Mesendoderm (in vitro differentiated cells): ENCODE measurements at regions not wholly inside any gene's neighbourhood (a gene's known extent, or its start where the extent isn't known, plus 50 kb on each side); places are given as distances from the start of the nearest gene placed in this dataset.

Experiments used
- DNase-seq: peaks from one replicate; pipeline ENCODE4 v3.0.0; 2013
- H2AK5ac ChIP-seq: 2 replicates; pipeline ENCODE4 v1.6.1; 2013; ENCODE audit warnings: low read length, inconsistent platforms
- H2BK120ac ChIP-seq: 2 replicates; pipeline ENCODE4 v1.6.1; 2013; ENCODE audit warnings: low read depth, mild to moderate bottlenecking, low read length, moderate library complexity, mixed read lengths
- H2BK15ac ChIP-seq: replicated peaks from 2 replicates; pipeline ENCODE4 v1.6.1; 2013; ENCODE audit warnings: low read depth, mild to moderate bottlenecking, moderate library complexity
- H2BK5ac ChIP-seq: 2 replicates; pipeline ENCODE4 v1.6.1; 2013; ENCODE audit warnings: low read length, inconsistent platforms
- H3K18ac ChIP-seq: 2 replicates; pipeline ENCODE4 v1.6.1; 2013; ENCODE audit warnings: mild to moderate bottlenecking, low read length, mixed read lengths
- H3K23ac ChIP-seq: one replicate; pipeline ENCODE4 v1.6.1; 2013; ENCODE audit warnings: low read length
- H3K27ac ChIP-seq: 2 replicates; pipeline ENCODE4 v1.5.1; 2013; ENCODE audit warnings: low read depth, mild to moderate bottlenecking, inconsistent platforms, low read length, moderate library complexity
- H3K27me3 ChIP-seq: 2 replicates; pipeline ENCODE4 v1.6.1; 2013; ENCODE audit warnings: low read length, control low read depth, mild to moderate bottlenecking, inconsistent platforms; ENCODE audit not compliant: insufficient read depth, poor library complexity
- H3K36me3 ChIP-seq: 2 replicates; pipeline ENCODE4 v1.6.1; 2013; ENCODE audit warnings: low read length, inconsistent platforms; ENCODE audit not compliant: control insufficient read depth, insufficient read depth
- H3K4ac ChIP-seq: one replicate; pipeline ENCODE4 v1.6.1; 2013; ENCODE audit warnings: low read depth, mild to moderate bottlenecking, low read length, moderate library complexity
- H3K4me1 ChIP-seq: 2 replicates; pipeline ENCODE4 v1.6.1; 2013; ENCODE audit warnings: low read depth, low read length, inconsistent platforms; ENCODE audit not compliant: control insufficient read depth
- H3K4me2 ChIP-seq: 2 replicates; pipeline ENCODE4 v1.6.1; 2013; ENCODE audit warnings: low read length
- H3K4me3 ChIP-seq: 2 replicates; pipeline ENCODE4 v1.5.1; 2013; ENCODE audit warnings: mild to moderate bottlenecking, low read length
- H3K56ac ChIP-seq: one replicate; pipeline ENCODE4 v1.6.1; 2013; ENCODE audit warnings: low read length
- H3K79me1 ChIP-seq: 2 replicates; pipeline ENCODE4 v1.6.1; 2013; ENCODE audit warnings: low read length, inconsistent platforms
- H3K79me2 ChIP-seq: 2 replicates; pipeline ENCODE4 v1.6.1; 2013; ENCODE audit warnings: mild to moderate bottlenecking, low read length; ENCODE audit not compliant: control insufficient read depth, insufficient read depth
- H3K9ac ChIP-seq: 2 replicates; pipeline ENCODE4 v1.6.1; 2013; ENCODE audit warnings: low read length, inconsistent platforms
- H4K5ac ChIP-seq: one replicate; pipeline ENCODE4 v1.6.1; 2013; ENCODE audit warnings: low read length
- H4K8ac ChIP-seq: one replicate; pipeline ENCODE4 v1.6.1; 2013; ENCODE audit warnings: low read depth, mild to moderate bottlenecking, control low read depth, low read length, moderate library complexity
- WGBS: extraction: QIAGEN DNeasy Blood & Tissue Kit; methylation state at CpG from one replicate; pipeline ENCODE4 v1.1.7; 2013; ENCODE audit warnings: low lambda C conversion rate, missing lambda C conversion rate; ENCODE audit not compliant: insufficient coverage; ENCODE audit errors: extremely low coverage; 5-methylcytosine and 5-hydroxymethylcytosine counted together

GRCh38 chr14:32254952-32255679 lies 52.0 kb upstream of the RNU6-8 start:
- no peaks in the 10 kb centered on the region for H3K79me1 ChIP-seq
- H2BK120ac ChIP-seq: no peak overlapping the region
- peak overlapping the region; percentile 52 for H3K56ac ChIP-seq
- no peak overlapping the region for H3K27ac ChIP-seq
- no peaks in the 10 kb centered on the region for H3K79me2 ChIP-seq
- WGBS: no CpG with 5 or more reads among the region's 9 CpGs
- H2BK5ac ChIP-seq: no peak overlapping the region
- no peak overlapping the region for H3K4me2 ChIP-seq
- H4K8ac ChIP-seq: no peak overlapping the region
- H2AK5ac ChIP-seq: no peak overlapping the region
- no peak overlapping the region for H3K9ac ChIP-seq
- H3K36me3 ChIP-seq: no peaks in the 10 kb centered on the region
- H3K4me3 ChIP-seq: no peak overlapping the region
- H3K23ac ChIP-seq: no peak overlapping the region
- no peak overlapping the region for H3K18ac ChIP-seq
- peak; percentile 79 for DNase-seq
- no peak overlapping the region for H2BK15ac ChIP-seq
- H3K4me1 ChIP-seq: no peaks in the 10 kb centered on the region
- H4K5ac ChIP-seq: no peak overlapping the region
- no peak overlapping the region for H3K4ac ChIP-seq
- no peaks in the 10 kb centered on the region for H3K27me3 ChIP-seq

GRCh38 chr14:32255789-32256188 lies 52.7 kb upstream of the RNU6-8 start:
- no peak overlapping the region for H2AK5ac ChIP-seq
- no peak overlapping the region for H2BK15ac ChIP-seq
- H2BK120ac ChIP-seq: no peak overlapping the region
- no peaks in the 10 kb centered on the region for H3K79me1 ChIP-seq
- H3K56ac ChIP-seq: no peak overlapping the region
- no peak overlapping the region for H3K27ac ChIP-seq
- no peak overlapping the region for H4K5ac ChIP-seq
- no peak overlapping the region for H3K9ac ChIP-seq
- H3K4me3 ChIP-seq: no peak overlapping the region
- no peaks in the 10 kb centered on the region for H3K27me3 ChIP-seq
- DNase-seq: no peak
- H3K4ac ChIP-seq: no peak overlapping the region
- no peaks in the 10 kb centered on the region for H3K4me1 ChIP-seq
- no peaks in the 10 kb centered on the region for H3K79me2 ChIP-seq
- H4K8ac ChIP-seq: no peak overlapping the region
- H3K4me2 ChIP-seq: no peak overlapping the region
- no peak overlapping the region for H3K18ac ChIP-seq
- no peak overlapping the region for H3K23ac ChIP-seq
- no peaks in the 10 kb centered on the region for H3K36me3 ChIP-seq
- no peak overlapping the region for H2BK5ac ChIP-seq

- H2BK120ac ChIP-seq: no peak overlapping the region
- WGBS: no CpG with 5 or more reads among the region's 1 CpG
- no peak overlapping the region for H3K9ac ChIP-seq
- H2BK5ac ChIP-seq: no peak overlapping the region
- no peak for DNase-seq
- no peak overlapping the region for H3K4me2 ChIP-seq
- H2BK15ac ChIP-seq: no peak overlapping the region
- H3K79me2 ChIP-seq: no peaks in the 10 kb centered on the region
- no peaks in the 10 kb centered on the region for H3K4me1 ChIP-seq
- no peak overlapping the region for H3K18ac ChIP-seq
- H4K5ac ChIP-seq: no peak overlapping the region
- no peak overlapping the region for H4K8ac ChIP-seq
- no peak overlapping the region for H3K23ac ChIP-seq
- H3K4me3 ChIP-seq: no peak overlapping the region
- H2AK5ac ChIP-seq: no peak overlapping the region
- H3K27me3 ChIP-seq: no peaks in the 10 kb centered on the region
- H3K27ac ChIP-seq: no peak overlapping the region
- no peak overlapping the region for H3K56ac ChIP-seq
- H3K36me3 ChIP-seq: no peaks in the 10 kb centered on the region
- H3K4ac ChIP-seq: no peak overlapping the region
- no peaks in the 10 kb centered on the region for H3K79me1 ChIP-seq
Observed at GRCh38 chr14:32256576-32256975, 53.5 kb upstream of the RNU6-8 start.

- H3K36me3 ChIP-seq: no peaks in the 10 kb centered on the region
- H3K27ac ChIP-seq: no peak overlapping the region
- no peak overlapping the region for H3K9ac ChIP-seq
- H3K4ac ChIP-seq: no peak overlapping the region
- DNase-seq: no peak
- no peaks in the 10 kb centered on the region for H3K79me2 ChIP-seq
- H4K8ac ChIP-seq: no peak overlapping the region
- H3K4me3 ChIP-seq: no peak overlapping the region
- no peaks in the 10 kb centered on the region for H3K79me1 ChIP-seq
- no peak overlapping the region for H3K18ac ChIP-seq
- H4K5ac ChIP-seq: no peak overlapping the region
- H3K23ac ChIP-seq: no peak overlapping the region
- no peaks in the 10 kb centered on the region for H3K27me3 ChIP-seq
- H3K4me2 ChIP-seq: no peak overlapping the region
- H2BK5ac ChIP-seq: no peak overlapping the region
- no peak overlapping the region for H2BK15ac ChIP-seq
- no CpG with 5 or more reads among the region's 3 CpGs for WGBS
- H3K4me1 ChIP-seq: no peaks in the 10 kb centered on the region
- no peak overlapping the region for H3K56ac ChIP-seq
- H2BK120ac ChIP-seq: no peak overlapping the region
- no peak overlapping the region for H2AK5ac ChIP-seq
Observed at GRCh38 chr14:32258336-32258993, 55.4 kb upstream of the RNU6-8 start.

- Histone ChIP-seq H3K23ac (no peak overlapping the region), H3K4me3 (no peak overlapping the region), H2AK5ac (no peak overlapping the region), H3K79me2 (no peaks in the 10 kb centered on the region), H3K4ac (no peak overlapping the region), H3K56ac (no peak overlapping the region), H3K18ac (no peak overlapping the region), H2BK15ac (no peak overlapping the region), H4K5ac (no peak overlapping the region), H3K27me3 (no peaks in the 10 kb centered on the region), H2BK120ac (no peak overlapping the region), H3K36me3 (no peaks in the 10 kb centered on the region), H3K4me2 (no peak overlapping the region), H3K4me1 (no peaks in the 10 kb centered on the region), H3K27ac (no peak overlapping the region), H4K8ac (no peak overlapping the region), H2BK5ac (no peak overlapping the region), H3K79me1 (no peaks in the 10 kb centered on the region), H3K9ac (no peak overlapping the region)
- DNase-seq: peak; percentile 84
Observed at GRCh38 chr14:32259368-32260013, 56.4 kb upstream of the RNU6-8 start.
